GM19463 (cell line): ENCODE measurements at regions not wholly inside any gene's neighbourhood (a gene's known extent, or its start where the extent isn't known, plus 50 kb on each side); places are given as distances from the start of the nearest gene placed in this dataset.
"Not testable (repeated sequence)": the region's sequence is repeated elsewhere in the genome, so short reads cannot be mapped to it uniquely, and the experiment has no call there.

Source experiments
- ATAC-seq: cut with Tn5 transposase; IDR thresholded peaks from one replicate; pipeline ENCODE4 v1.9.1; 2021; ENCODE audit warnings: mild to moderate bottlenecking, moderate library complexity; ENCODE audit not compliant: unreplicated experiment

DNA sequence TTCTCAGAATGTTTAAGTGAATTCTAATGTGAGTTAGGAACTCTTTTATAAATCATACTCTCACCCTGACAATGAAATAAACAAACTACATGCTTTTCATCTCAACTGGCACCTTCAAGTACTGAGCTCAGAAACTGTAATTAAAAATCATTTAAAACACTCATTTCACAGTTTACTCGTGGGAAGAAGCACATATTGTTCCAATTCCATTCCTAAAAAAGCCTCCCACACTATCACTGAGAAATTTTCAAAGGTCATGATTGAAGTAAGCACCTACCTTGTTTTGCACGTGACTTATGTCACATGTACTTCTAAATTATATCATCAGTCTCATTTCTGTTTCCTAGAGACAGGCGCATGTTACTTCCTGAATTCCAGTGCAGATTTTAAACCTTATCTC lies 678.1 kb upstream of the SLC8A1 start:
- ATAC-seq = no peak

GRCh38 chr2:41137031-41137430 lies 685.1 kb upstream of the SLC8A1 start:
- ATAC-seq = no peak

DNA sequence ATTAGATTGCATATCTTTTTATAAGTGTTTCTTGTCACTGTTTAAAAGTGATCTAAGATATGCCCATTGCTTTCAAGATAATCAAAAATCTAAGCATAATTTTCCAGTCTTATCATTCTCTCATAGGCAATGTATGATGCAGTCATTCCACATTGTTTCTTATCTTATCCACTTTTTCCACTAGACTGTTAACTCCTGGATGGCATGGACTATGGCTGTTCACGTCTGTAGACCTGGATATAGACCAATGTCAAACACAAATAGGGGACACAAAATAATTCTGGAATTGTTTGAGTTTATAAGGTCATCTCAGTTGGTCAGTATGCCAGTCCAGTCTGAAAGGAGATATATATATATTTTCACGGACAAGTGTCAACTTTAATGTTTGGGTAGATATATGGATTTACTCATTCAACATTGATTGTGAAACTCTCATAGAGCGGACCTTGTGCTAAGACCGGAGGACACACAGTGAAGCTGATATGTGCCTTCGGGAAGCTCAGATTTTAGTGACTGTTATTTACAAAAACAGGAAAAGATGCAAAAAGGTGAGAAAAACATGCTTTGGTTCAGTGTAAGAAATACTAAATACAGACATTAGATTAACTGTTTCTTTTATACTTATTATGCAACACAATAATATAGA lies 689.4 kb upstream of the SLC8A1 start:
- ATAC-seq = no peak

- ATAC-seq = no peak
Observed at GRCh38 chr2:41142478-41142877, 690.6 kb upstream of the SLC8A1 start.

DNA sequence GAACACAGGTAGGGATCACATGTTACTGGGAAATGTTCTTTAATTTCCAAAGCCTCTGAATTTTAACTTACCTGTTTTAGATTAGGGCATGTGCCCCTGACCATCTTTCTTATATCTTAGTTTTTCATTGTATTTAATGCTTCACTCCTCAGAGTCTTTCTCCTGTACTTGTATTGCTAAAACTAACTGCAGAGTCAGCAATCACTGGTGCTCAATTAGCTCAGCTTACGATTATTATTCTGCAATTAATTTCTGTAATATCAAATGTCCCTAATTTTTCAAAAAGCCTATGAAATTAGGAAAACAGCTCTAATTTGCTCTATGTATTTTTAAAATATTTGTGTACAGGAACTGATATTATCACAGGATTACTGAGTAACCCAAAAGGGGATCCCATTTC lies 693.2 kb upstream of the SLC8A1 start:
- no peak for ATAC-seq

GRCh38 chr2:41149054-41149453 lies 697.2 kb upstream of the SLC8A1 start:
- ATAC-seq = no peak

- ATAC-seq = no peak
Observed at GRCh38 chr2:41151746-41152145, 699.9 kb upstream of the SLC8A1 start.

DNA sequence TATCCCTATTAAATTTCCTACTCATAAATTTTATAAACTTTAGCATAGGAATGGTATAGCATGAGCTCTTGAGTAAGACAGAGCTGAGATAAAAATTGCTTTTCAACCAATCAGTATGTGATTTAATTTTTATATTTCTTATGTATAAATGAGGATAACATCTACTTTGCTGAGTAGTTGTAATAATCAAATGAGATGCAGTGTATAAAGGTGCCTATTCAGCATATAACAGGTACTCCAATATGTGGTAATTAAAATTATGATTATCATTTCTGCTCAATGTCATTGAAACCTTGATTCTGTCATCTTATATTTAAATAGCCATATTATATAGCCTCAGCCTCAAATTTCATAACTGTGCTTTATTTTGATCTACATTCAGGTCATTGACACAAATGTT lies 700.4 kb upstream of the SLC8A1 start:
- ATAC-seq = no peak

DNA sequence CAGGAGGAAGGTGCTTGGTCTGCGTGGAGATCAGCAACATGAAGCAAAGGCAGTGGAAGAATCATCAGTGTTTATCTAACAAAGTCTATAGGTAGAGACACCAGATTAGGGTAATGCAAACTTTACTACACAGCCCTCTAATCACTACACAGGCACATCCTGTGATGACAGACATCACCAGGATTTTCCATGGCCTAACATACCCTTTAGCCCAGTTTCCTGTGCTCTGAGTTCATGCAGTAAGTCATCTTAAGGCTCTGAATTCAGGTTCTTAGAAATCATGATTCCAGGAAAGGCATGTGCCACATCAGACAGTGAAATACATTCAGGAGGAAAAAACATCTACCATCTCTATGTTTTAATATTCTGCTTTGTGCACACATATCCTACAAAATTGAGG lies 708.5 kb upstream of the SLC8A1 start:
- no peak for ATAC-seq

DNA sequence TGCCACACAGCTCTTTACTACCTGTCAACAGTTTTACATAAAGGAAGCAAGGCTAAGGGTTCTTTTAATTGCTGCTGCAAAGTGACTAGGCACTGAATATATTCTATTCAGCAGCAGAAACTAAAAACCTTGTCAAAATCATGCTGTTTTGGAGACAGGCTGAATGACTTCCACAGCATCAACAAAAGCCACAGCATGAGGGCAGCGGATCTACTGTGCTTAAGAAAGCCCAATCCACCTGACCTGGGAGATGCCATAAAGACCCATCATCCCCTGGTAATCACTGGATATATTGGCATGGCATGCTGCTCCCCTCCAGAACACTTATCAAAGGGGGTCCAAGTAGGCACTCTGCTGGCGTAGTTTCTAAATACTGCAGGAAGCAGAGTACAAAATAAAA lies 715.1 kb upstream of the SLC8A1 start:
- no peak for ATAC-seq

DNA sequence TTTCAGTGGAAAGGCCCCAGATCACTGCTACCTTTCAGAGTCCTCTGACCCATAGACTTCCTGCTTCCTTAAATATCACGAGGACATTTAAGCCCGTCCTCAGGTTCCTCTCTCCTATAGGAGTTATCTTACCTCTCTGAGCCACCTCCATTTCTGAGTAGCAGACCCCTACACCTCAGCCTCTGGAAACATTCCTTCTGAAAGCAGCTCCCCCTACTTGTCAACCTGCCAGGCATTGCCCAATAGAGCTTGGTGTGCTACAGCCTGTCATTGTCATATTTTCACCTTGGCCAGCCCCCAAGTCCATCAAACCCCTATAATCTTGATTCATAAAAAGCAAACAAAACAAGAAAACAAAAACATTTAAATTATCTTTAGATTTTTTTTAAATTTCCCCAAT lies 717.9 kb upstream of the SLC8A1 start:
- ATAC-seq = no peak

DNA sequence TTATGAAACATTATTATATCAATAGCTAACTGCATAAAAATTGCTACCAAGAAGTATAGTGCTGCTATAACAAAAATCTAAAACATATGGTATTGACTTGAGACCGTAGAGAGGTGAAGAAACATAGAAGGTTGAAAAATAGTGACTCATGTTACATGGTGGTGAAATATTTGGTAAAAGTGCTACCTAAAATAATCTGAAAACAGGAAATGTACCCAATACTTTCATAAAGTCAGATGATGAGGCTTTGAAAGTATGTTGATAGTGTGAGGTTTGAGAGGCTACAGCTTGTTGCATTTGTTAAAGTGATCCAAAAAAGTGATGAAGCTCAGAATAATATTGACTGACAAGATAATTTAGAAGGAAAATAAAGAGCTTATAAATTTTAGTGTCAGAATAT lies 718.7 kb upstream of the SLC8A1 start:
- ATAC-seq = no peak

DNA sequence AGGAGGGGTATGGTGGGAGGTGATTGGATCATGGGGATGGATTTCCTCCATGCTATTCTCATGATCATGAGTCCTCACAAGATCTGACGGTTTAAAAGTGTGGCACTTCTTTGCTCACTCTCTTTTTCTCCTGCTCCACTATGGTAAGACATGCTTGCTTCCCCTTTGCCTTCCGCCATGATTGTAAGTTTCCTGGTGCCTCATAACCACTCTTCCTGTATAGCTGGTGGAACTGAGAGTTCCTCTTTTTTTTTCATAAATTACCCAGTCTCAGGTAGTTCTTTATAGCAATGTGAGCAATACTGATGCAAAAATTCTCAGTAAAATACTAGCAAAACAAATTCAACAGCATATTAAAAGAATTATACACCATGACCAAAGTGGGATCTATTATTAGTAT lies 728.5 kb upstream of the SLC8A1 start:
- no peak for ATAC-seq

GRCh38 chr2:41182961-41183360 lies 731.1 kb upstream of the SLC8A1 start:
- ATAC-seq = no peak

DNA sequence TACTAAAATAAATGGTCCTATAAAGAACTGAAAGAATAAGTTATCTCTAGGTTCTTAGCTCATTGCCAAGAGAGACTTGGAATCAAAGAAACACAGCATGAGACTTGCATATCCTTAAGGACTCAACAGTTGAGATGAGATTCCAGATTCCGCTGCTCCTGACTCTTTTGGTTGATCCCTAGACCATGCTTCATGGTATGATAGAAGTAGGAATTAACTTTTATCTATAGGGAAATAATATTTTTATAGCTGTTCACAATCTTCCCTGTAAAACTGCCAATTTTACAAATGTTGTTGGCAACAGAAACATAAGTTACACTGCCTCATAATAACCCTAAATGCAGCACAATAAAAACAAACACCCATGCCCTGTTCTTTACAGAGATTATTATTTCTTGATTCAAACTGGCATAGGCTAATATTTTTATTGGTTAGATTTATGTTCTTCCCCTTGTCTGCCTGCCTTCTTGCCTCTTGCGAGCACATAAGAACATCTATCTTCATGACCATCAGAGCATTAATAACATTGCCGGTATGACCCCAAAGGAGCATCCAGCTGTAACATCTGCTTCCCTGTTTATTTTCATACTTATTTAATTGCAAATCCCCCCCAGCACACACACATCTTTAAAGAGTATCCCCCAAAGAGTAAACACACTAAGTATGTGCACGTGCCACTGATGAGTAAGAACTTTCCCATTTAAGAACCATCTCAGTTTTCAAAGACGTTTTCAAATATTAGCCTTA lies 735.7 kb upstream of the SLC8A1 start:
- no peak for ATAC-seq

DNA sequence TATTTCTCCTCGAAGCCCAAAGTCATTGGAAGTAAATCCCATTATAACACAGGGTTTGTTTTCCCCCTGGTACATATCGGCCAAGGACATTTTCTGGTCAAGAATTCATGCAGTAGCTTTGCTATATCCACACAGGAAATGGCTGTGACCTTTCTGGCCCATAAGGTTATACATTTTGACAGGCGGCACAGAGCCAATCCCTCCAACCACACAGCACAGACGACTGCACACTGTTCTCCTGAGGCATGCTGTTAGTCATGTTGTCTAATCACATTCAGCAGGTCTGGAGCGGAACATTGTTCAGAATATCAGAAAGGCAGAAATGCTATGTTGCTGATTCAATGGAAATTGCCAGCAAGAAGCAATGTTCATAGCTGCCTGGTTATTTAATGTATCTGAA lies 742.3 kb upstream of the SLC8A1 start:
- no peak for ATAC-seq

DNA sequence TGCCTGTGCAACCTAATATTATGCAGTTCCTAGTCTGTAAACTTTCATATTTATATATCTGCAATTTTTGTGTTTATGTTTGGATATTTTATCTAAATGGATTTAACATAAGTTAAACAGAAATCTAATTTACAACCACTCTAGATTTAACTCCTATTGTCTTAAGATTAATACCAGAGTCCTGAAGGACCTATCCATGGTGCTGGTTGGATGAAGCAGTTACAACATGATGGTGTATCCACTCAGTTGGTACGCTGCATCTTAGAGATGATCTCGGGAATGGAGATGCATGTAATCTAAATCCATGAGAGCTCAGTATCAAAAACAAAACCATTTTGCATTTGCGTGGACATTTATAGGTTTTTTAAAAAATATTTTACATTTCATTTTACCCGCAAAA lies 745.9 kb upstream of the SLC8A1 start:
- no peak for ATAC-seq

DNA sequence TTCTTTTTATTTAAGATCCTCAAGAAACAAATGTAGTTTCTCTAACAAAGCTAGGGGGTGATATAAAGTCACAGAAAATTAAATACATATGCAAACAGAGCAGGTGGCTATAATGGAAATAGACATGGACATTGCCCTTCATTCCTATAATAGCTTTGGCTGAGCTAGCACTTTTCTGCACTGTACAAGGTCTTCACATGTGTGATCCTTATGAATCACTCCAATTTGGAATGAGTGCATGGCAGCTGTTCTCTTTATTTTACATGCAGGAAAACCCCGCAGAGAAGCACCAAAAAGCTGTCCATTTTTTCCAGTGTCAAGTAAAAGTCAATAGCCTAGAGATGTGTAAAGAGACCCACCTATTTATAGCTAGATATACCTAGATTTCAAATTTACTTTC lies 747.4 kb upstream of the SLC8A1 start:
- no peak for ATAC-seq

GRCh38 chr2:41204315-41204714 lies 752.4 kb upstream of the SLC8A1 start:
- ATAC-seq = no peak

- no peak for ATAC-seq
Observed at GRCh38 chr2:41206004-41206403, 754.1 kb upstream of the SLC8A1 start.

- ATAC-seq = no peak
Observed at GRCh38 chr2:41207578-41207977, 755.7 kb upstream of the SLC8A1 start.

DNA sequence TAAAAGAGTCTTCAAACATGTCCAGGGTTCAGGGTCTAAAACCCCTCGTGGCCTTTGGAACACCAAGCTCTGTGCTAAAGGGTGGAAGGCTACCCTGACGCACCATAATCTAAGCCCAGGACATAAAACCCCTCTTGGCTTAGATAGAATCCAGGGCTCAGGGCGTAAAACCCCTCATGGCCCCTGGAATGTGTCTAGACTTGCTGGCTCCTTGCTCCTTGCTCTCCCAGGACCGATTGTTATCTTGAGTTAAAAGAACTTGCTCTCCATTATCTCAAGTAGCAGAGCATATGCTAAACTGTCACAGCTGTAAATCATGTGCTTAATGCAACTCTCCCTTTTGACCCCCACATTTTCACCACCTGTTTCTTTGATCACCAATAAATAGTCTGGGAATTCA lies 758.1 kb upstream of the SLC8A1 start:
- not testable (repeated sequence) for ATAC-seq

- no peak for ATAC-seq
Observed at GRCh38 chr2:41216978-41217377, 765.1 kb upstream of the SLC8A1 start.
